SK-N-SH treated with all-trans-retinoic acid at 6 μM for 48 hours (cell line): ENCODE measurements at regions not wholly inside any gene's neighbourhood (a gene's known extent, or its start where the extent isn't known, plus 50 kb on each side); places are given as distances from the start of the nearest gene placed in this dataset.

Experiments
- ATAC-seq: fragments of 200-7000 bp; cut with Tn5 transposase; 3 replicates; pipeline ENCODE4 v1.9.1; 2020; ENCODE audit warnings: mild to moderate bottlenecking, moderate library complexity
- ARNTL ChIP-seq: fragments of 450-650 bp; formaldehyde crosslinking; IDR thresholded peaks from 2 replicates; pipeline ENCODE4 v1.5.0; 2020; ENCODE audit warnings: low read depth, mild to moderate bottlenecking, moderate library complexity, borderline replicate concordance
- BACH2 ChIP-seq: fragments of 250-450 bp; sonication (Bioruptor Pico); IDR thresholded peaks from 2 replicates; pipeline ENCODE4 v1.9.0; 2021; ENCODE audit warnings: mild to moderate bottlenecking, borderline replicate concordance
- CSDC2 ChIP-seq: fragments of 250-450 bp; sonication (Bioruptor Pico); IDR thresholded peaks from 2 replicates; pipeline ENCODE4 v1.5.0; 2020; ENCODE audit warnings: mild to moderate bottlenecking, moderate library complexity
- ESRRG ChIP-seq: fragments of 250-450 bp; sonication (Bioruptor Pico); IDR thresholded peaks from 2 replicates; pipeline ENCODE4 v1.6.1; 2021; ENCODE audit warnings: mild to moderate bottlenecking
- GLIS3 ChIP-seq: fragments of 250-450 bp; sonication (Bioruptor Pico); IDR thresholded peaks from 2 replicates; pipeline ENCODE4 v1.5.0; 2020; ENCODE audit warnings: mild to moderate bottlenecking, moderate library complexity
- ISL1 ChIP-seq: fragments of 250-450 bp; sonication (Bioruptor Pico); IDR thresholded peaks from 2 replicates; pipeline ENCODE4 v2.1.2; 2022; ENCODE audit warnings: mild to moderate bottlenecking, moderate library complexity
- OSR1 ChIP-seq: fragments of 250-450 bp; sonication (Bioruptor Pico); IDR thresholded peaks from 2 replicates; pipeline ENCODE4 v1.8.0; 2022; ENCODE audit warnings: moderate library complexity, mild to moderate bottlenecking, inconsistent platforms
- POU6F1 ChIP-seq: fragments of 250-450 bp; sonication (Bioruptor Pico); IDR thresholded peaks from 2 replicates; pipeline ENCODE4 v1.8.0; 2021; ENCODE audit warnings: low read depth, mild to moderate bottlenecking, moderate library complexity, borderline replicate concordance
- PPARA ChIP-seq: fragments of 250-450 bp; sonication (Bioruptor Pico); IDR thresholded peaks from 2 replicates; pipeline ENCODE4 v1.5.0; 2020; ENCODE audit warnings: mild to moderate bottlenecking, borderline replicate concordance
- RARB ChIP-seq: fragments of 250-450 bp; sonication (Bioruptor Pico); IDR thresholded peaks from 2 replicates; pipeline ENCODE4 v1.8.0; 2021; ENCODE audit warnings: mild to moderate bottlenecking, moderate library complexity
- SNAI2 ChIP-seq: fragments of 250-450 bp; sonication (Bioruptor Pico); IDR thresholded peaks from 2 replicates; pipeline ENCODE4 v1.5.0; 2020; ENCODE audit warnings: mild to moderate bottlenecking, moderate library complexity
- TCF4 ChIP-seq: fragments of 250-450 bp; sonication (Bioruptor Pico); IDR thresholded peaks from 2 replicates; pipeline ENCODE4 v1.8.0; 2021; ENCODE audit warnings: mild to moderate bottlenecking, moderate library complexity, borderline replicate concordance
- ZC3H10 ChIP-seq: fragments of 250-450 bp; sonication (Bioruptor Pico); IDR thresholded peaks from 2 replicates; pipeline ENCODE4 v1.5.1; 2021; ENCODE audit warnings: mild to moderate bottlenecking, moderate library complexity
- ZFP3 ChIP-seq: fragments of 250-450 bp; sonication (Bioruptor Pico); IDR thresholded peaks from 2 replicates; pipeline ENCODE4 v1.5.0; 2020; ENCODE audit warnings: mild to moderate bottlenecking, moderate library complexity
- ZFP30 ChIP-seq: fragments of 450-650 bp; formaldehyde crosslinking; IDR thresholded peaks from 2 replicates; pipeline ENCODE4 v1.5.0; 2022; ENCODE audit warnings: mild to moderate bottlenecking, moderate library complexity
- ZNF70 ChIP-seq: fragments of 450-650 bp; formaldehyde crosslinking; IDR thresholded peaks from 2 replicates; pipeline ENCODE4 v1.5.0; 2020; ENCODE audit warnings: mild to moderate bottlenecking, moderate library complexity
- ZNF8 ChIP-seq: fragments of 450-650 bp; formaldehyde crosslinking; IDR thresholded peaks from 2 replicates; pipeline ENCODE4 v1.5.0; 2020; ENCODE audit warnings: mild to moderate bottlenecking, moderate library complexity
- TF ChIP-seq, protein P1 (sequence below): fragments of 250-450 bp; sonication (Bioruptor Pico); IDR thresholded peaks from 2 replicates; pipeline ENCODE4 v1.5.1; 2020; ENCODE audit warnings: low read depth, mild to moderate bottlenecking, moderate library complexity
- TF ChIP-seq, protein P2 (sequence below): fragments of 250-450 bp; sonication (Bioruptor Pico); IDR thresholded peaks from 2 replicates; pipeline ENCODE4 v1.5.1; 2021; ENCODE audit warnings: mild to moderate bottlenecking, moderate library complexity

- TF ChIP-seq ARNTL (CRISPR knock-in tag) (no peak), PPARA (CRISPR knock-in tag) (no peak)
Observed at GRCh38 chr3:24615177-24615576, 120.5 kb upstream of the THRB start (continued).

DNA sequence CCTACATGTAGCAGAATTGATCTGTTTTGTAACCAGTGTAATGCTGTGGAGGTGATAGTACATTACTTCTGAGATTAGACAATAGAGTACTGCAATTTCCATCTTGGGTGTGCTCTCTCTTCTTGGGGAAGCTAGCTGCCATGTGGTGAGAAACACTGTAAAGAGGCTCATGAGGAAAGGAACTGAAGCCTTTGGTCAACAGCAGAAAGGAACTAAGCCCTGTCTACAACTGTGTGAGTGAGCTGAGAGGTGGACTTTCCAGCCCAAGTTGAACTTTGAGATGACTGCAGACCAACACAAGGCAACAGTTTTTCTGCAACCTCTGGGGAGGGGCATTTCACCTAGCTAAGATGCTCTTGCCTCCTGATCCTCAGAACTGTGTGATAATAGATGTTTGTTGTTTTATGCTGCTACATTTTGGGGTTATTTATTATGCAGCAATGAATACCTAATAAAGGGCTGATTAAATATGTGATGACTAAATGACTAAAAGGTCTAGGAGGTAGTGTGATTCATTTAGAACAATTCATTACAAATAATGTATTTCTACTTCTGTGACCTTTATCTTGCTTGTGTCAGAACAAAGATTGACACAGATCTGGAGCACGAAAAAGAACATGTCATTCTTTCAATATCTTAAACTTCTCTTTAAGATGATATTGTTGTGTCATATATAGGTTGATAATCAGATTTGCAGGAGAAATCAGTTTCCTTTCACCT lies 121.6 kb upstream of the THRB start:
- no peak for TF ChIP-seq ZNF8 (CRISPR knock-in tag)
- no peak for ATAC-seq

- ATAC-seq = no peak
- no peak for TF ChIP-seq ZFP30 (CRISPR knock-in tag)
- no peak for TF ChIP-seq ZNF8 (CRISPR knock-in tag)
- TF ChIP-seq POU6F1 (CRISPR knock-in tag) = no peak
Observed at GRCh38 chr3:24622138-24622537, 127.5 kb upstream of the THRB start.

DNA sequence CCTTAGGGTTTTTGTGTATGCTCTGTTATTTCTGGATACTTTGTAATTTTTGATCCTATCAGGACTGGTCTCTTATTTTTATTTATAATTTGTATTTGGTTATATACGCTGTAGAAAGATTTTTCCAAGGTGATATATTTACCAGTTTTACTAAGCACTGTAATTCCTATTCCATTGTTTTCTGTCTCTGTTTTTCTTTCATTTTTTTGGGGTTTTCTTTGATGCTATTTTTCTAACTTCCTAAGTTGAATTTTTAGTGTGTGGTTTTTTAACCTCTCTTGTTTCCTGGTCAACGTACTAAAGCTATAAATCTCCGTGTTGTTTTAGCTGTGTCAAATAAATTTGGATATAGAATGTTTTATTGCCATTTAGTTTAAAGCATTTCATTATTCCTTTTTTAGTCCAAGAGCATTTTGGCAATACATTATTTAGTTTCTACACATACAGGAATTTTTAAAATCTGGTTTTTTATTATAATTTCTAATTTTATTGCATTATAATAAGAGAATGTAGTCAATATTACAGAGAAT lies 128.1 kb upstream of the THRB start:
- TF ChIP-seq, protein P1, sequence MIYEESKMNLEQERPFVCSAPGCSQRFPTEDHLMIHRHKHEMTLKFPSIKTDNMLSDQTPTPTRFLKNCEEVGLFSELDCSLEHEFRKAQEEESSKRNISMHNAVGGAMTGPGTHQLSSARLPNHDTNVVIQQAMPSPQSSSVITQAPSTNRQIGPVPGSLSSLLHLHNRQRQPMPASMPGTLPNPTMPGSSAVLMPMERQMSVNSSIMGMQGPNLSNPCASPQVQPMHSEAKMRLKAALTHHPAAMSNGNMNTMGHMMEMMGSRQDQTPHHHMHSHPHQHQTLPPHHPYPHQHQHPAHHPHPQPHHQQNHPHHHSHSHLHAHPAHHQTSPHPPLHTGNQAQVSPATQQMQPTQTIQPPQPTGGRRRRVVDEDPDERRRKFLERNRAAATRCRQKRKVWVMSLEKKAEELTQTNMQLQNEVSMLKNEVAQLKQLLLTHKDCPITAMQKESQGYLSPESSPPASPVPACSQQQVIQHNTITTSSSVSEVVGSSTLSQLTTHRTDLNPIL (CRISPR knock-in tag) = no peak
- TF ChIP-seq PPARA (CRISPR knock-in tag) = no peak
- TF ChIP-seq, protein P2, sequence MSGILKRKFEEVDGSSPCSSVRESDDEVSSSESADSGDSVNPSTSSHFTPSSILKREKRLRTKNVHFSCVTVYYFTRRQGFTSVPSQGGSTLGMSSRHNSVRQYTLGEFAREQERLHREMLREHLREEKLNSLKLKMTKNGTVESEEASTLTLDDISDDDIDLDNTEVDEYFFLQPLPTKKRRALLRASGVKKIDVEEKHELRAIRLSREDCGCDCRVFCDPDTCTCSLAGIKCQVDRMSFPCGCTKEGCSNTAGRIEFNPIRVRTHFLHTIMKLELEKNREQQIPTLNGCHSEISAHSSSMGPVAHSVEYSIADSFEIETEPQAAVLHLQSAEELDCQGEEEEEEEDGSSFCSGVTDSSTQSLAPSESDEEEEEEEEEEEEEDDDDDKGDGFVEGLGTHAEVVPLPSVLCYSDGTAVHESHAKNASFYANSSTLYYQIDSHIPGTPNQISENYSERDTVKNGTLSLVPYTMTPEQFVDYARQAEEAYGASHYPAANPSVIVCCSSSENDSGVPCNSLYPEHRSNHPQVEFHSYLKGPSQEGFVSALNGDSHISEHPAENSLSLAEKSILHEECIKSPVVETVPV = no peak
- no peak for TF ChIP-seq CSDC2 (CRISPR knock-in tag)
- no peak for TF ChIP-seq ISL1 (CRISPR knock-in tag)
- no peak for TF ChIP-seq ZFP30 (CRISPR knock-in tag)
- no peak for TF ChIP-seq BACH2
- no peak for TF ChIP-seq ARNTL (CRISPR knock-in tag)
- TF ChIP-seq RARB = no peak
- TF ChIP-seq ZNF8 (CRISPR knock-in tag) = no peak

DNA sequence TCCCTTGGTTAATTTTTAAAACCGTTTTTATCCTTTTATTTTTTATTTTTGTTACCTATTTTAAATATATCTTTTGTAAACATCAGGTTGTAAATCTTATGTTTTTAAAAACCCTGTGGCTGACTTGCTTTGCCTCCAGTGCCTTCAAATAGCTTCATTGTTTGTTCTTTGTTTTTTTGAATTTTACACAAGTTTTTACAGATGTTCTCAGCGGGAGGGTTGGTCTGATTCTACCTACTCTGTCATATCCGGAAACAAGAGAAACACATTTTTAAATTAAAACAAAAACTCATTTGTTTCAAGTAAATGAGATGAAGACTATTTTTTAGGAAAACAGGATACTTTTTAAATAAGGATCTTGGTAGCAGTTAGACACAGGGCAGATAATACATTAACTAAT lies 129.0 kb upstream of the THRB start:
- ATAC-seq = no peak
- TF ChIP-seq ZC3H10 (CRISPR knock-in tag) (no peak), ZNF70 (CRISPR knock-in tag) (no peak), CSDC2 (CRISPR knock-in tag) (no peak), SNAI2 (no peak), TCF4 (no peak), OSR1 (CRISPR knock-in tag) (no peak), ZFP3 (CRISPR knock-in tag) (no peak), GLIS3 (CRISPR knock-in tag) (no peak), ESRRG (no peak), POU6F1 (CRISPR knock-in tag) (no peak), RARB (no peak)
- TF ChIP-seq, protein P1 (CRISPR knock-in tag) = no peak
- TF ChIP-seq, protein P2 = no peak

More for the DNA sequence above, 128.1 kb upstream of the THRB start:
- no peak for ATAC-seq
